Activated CD4-positive, alpha-beta T cell treated with anti-CD3 and anti-CD28 coated beads for 36 hours (primary cell): ENCODE measurements at regions not wholly inside any gene's neighbourhood (a gene's known extent, or its start where the extent isn't known, plus 50 kb on each side); places are given as distances from the start of the nearest gene placed in this dataset.

Source experiments
- ATAC-seq: fragments of 200-7000 bp; cut with Tn5 transposase; one replicate; pipeline ENCODE4 v1.10.0; 2021; ENCODE audit warnings: mild to moderate bottlenecking, moderate library complexity
- CTCF ChIA-PET: fragments of 350-600 bp; sonication (Branson Sonifier 250); formaldehyde crosslinking; loops from one replicate; lab custom pipeline; 2021; ENCODE audit warnings: antibody characterized with exemption; lab: Charles Lee
- POLR2A ChIA-PET: fragments of 350-600 bp; sonication (Branson Sonifier 250); formaldehyde crosslinking; loops from one replicate; lab custom pipeline; 2021; ENCODE audit warnings: antibody characterized with exemption, inconsistent platforms; lab: Charles Lee
- DNase-seq: peaks from one replicate; pipeline ENCODE4 v3.0.0-alpha.2; 2020
- H3K27ac Mint-ChIP-seq: one replicate; pipeline ENCODE4 v1.8.0; 2021; ENCODE audit warnings: mixed read lengths
- H3K27me3 Mint-ChIP-seq: one replicate; pipeline ENCODE4 v1.8.0; 2021; ENCODE audit warnings: mixed read lengths
- H3K36me3 Mint-ChIP-seq: one replicate; pipeline ENCODE4 v1.8.0; 2021; ENCODE audit warnings: low read depth, mixed read lengths
- H3K4me1 Mint-ChIP-seq: one replicate; pipeline ENCODE4 v1.8.0; 2021; ENCODE audit warnings: mixed read lengths
- H3K4me3 Mint-ChIP-seq: one replicate; pipeline ENCODE4 v1.8.0; 2021; ENCODE audit warnings: mild to moderate bottlenecking, moderate library complexity, mixed read lengths
- H3K9me3 Mint-ChIP-seq: one replicate; pipeline ENCODE4 v1.8.0; 2021; ENCODE audit warnings: low read depth, mixed read lengths
- intact Hi-C, 2 experiments: fragments of 100-400 bp; cut with DNase I in 1 of 2; cut with micrococcal nuclease in 1 of 2; formaldehyde crosslinking; loops; one replicate each; pipeline versions ENCODE4 v1.14.2 to v1.15.1; 2022 to 2024; cut with DNase I, micrococcal nuclease

DNA sequence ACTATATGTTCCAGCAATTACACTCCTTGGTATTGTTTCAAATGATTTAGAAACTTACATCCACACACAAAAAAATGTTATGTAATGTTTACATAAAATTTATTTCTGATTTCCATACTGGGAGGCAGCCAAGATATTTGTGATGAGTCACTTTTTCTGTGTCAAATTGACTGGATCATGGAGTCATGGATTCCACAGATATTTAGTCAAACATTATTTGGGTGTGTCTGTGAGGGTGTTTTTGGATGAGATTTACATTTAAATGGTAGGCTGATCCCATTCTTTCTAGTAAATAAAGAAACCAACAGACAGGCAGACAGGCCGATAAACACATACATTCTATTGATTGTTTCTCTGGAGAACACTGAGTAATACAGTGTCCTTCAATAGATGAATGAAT, 562.8 kb downstream of the SLITRK6 start:
- ATAC-seq (no peak), DNase-seq (no peak)
- Mint-ChIP-seq H3K4me3 (no peak overlapping the region), H3K9me3 (no peaks in the 10 kb centered on the region), H3K27ac (no peak overlapping the region), H3K36me3 (no peaks in the 10 kb centered on the region), H3K4me1 (no peaks in the 10 kb centered on the region), H3K27me3 (no peaks in the 10 kb centered on the region)
- intact Hi-C loops = no loop called here
- POLR2A ChIA-PET = no interaction called here
- CTCF ChIA-PET = no interaction called here

DNA sequence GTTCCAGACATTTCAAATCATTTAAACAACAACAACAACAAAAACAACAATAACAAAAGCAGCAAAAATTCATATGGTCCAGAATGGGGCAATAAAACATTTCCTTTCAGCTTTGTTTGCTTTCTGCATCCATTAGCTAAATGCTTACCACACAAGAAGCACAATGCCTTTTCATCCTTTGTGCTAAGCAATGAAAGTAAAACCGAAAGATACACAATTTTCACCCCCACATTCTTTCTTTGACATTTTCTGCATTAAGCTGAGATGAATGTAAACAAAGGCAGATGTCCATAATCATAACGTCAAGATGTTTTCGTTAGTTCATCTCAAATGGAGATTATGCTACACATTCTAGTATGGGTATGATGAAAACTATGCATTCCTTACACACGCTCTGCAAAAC, 568.5 kb downstream of the SLITRK6 start:
- intact Hi-C loops = no loop called here
- H3K4me3 Mint-ChIP-seq = no peak overlapping the region
- H3K27ac Mint-ChIP-seq = no peak overlapping the region
- H3K4me1 Mint-ChIP-seq = no peaks in the 10 kb centered on the region
- DNase-seq = no peak
- ChIA-PET CTCF (no interaction called here), POLR2A (no interaction called here)
- peaks cover 1% of the 10 kb centered on the region for H3K9me3 Mint-ChIP-seq
- ATAC-seq = no peak
- H3K36me3 Mint-ChIP-seq = no peaks in the 10 kb centered on the region
- H3K27me3 Mint-ChIP-seq = no peaks in the 10 kb centered on the region

DNA sequence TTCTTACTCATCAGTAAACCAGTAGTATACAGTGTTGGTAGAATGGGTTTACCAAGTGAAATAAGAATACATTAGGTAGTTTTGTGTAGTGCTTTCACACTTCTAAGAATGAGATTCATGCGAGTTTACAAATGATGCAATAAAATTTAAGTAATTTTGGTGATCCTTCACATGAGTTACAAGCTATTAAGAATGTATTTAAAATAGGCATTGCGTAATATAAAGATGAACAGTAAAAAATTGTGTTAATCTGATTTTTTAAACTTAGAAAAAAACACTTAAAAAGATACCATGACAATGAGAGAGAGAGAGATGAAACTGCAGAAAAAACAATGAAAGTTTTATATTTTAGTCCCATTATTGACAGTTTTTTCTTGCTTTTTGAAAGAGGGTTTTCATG, 570.5 kb downstream of the SLITRK6 start:
- intact Hi-C loops = no loop called here
- ChIA-PET CTCF (no interaction called here), POLR2A (no interaction called here)
- Mint-ChIP-seq H3K9me3 (peaks cover 1% of the 10 kb centered on the region), H3K27ac (no peak overlapping the region), H3K4me1 (no peaks in the 10 kb centered on the region), H3K27me3 (no peaks in the 10 kb centered on the region), H3K4me3 (no peak overlapping the region), H3K36me3 (no peaks in the 10 kb centered on the region)
- ATAC-seq = no peak
- no peak for DNase-seq

DNA sequence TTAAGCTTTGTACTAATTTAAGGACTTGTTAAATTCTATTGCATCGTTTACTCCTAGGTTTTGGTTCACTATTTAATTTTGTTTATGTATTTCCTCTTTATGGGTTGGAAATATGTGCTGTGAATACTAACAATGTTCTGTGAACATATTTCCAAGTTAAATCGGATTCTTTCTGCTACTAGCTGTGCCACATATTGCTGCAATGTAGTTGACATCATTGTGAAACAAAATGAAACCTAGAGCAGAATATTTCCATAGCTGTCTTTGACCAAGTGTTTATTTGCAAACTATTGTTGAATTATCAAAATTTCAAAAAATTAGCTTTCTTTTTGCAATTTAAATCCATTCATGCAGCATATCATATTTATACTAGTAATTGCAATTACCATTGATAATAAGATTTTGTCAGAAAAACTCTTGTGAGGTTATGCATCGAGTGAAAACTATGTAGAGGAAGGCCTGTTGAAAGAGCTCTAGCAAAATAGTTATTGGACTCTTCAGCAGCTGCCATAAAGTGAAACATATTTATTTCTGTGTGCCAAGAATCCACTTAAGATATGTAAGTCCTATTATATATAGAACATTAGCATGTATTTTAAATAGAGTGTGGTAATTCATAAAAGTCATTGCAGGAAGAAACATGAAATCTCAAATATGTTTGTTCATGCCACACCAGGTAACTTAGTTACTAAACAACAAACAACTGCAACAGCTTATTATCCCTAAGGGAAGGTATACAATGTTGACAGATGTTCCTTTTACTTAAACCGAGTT, 575.1 kb downstream of the SLITRK6 start:
- Mint-ChIP-seq H3K27ac (no peak overlapping the region), H3K27me3 (no peaks in the 10 kb centered on the region), H3K36me3 (no peaks in the 10 kb centered on the region), H3K4me3 (no peak overlapping the region), H3K4me1 (no peaks in the 10 kb centered on the region), H3K9me3 (peaks cover 1% of the 10 kb centered on the region)
- DNase-seq (no peak), ATAC-seq (no peak)
- ChIA-PET CTCF (no interaction called here), POLR2A (no interaction called here)
- intact Hi-C loops = no loop called here

DNA sequence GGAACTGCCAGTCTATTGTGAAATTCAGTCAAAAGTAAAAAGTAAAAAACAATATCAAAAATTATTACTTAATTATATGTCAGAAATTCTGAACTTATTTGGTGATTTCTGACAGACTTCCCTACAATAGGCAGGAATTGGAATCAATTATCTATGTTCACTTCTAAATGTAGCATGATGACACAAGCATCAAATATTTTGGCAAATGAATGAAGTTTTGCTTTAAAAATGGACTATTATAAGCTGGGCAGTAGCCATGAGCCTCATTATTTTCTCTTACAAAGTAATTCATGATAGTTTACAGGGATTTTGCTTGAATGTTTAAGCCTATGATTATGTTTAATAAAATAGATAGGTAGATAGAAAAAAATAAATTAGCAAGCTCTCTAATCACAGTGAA, 582.6 kb downstream of the SLITRK6 start:
- intact Hi-C loops = no loop called here
- Mint-ChIP-seq H3K9me3 (no peaks in the 10 kb centered on the region), H3K4me1 (no peaks in the 10 kb centered on the region), H3K4me3 (no peak overlapping the region), H3K36me3 (no peaks in the 10 kb centered on the region), H3K27ac (no peak overlapping the region), H3K27me3 (no peaks in the 10 kb centered on the region)
- ChIA-PET POLR2A (no interaction called here), CTCF (no interaction called here)
- DNase-seq = no peak
- ATAC-seq = no peak

DNA sequence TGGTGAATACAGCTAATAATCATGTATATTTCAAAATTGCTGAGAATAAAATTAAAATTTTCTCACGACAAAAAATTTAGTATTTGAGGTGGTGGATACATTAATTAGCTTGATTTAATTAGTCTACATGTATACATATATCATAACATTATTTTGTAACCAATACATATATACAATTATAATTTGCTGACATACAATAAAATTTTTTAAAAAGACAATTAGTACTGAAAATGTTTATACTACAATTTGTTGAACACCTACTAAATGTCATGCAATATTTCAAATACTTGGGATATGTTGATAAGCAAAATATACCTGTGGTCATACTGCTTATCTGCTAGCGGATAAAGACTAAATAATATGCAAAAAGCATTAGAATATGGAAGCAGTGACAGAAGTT, 586.5 kb downstream of the SLITRK6 start:
- Mint-ChIP-seq H3K27ac (no peak overlapping the region), H3K36me3 (no peaks in the 10 kb centered on the region), H3K9me3 (no peaks in the 10 kb centered on the region), H3K4me1 (no peaks in the 10 kb centered on the region), H3K4me3 (no peak overlapping the region), H3K27me3 (no peaks in the 10 kb centered on the region)
- intact Hi-C loops = no loop called here
- CTCF ChIA-PET = no interaction called here
- POLR2A ChIA-PET = no interaction called here
- ATAC-seq (no peak), DNase-seq (no peak)

DNA sequence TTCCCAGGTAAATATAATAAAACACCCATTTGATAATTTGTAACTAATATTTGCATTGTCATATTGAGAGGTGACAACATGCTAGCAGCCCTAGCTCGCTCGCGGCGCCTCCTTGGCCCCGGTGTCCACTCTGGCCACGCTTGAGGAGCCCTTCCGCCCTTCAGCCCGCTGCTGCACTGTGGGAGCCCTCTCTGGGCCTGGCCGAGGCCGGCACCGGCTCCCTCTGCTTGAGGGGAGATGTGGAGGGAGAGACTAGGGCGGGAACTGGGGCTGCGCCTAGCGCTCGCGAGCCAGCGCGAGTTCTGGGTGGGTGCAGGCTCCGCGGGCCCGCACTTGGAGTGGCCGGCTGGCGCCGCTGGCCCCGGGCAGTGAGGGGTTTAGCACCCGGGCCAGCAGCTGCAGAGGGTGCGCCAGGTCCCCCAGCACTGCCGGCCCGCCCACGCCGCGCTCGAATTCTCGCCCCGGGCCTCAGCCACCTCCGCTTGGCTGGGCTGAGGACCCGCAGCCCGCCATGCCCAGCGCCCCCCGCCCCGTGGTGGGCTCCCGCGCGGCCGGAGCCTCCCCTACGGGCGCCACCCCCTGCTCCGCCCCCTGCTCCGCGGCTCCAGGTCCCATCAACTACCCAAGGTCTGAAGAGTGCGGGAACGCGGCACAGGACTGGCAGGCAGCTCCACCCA, 594.4 kb downstream of the SLITRK6 start:
- no peak for ATAC-seq
- Mint-ChIP-seq H3K36me3 (no peaks in the 10 kb centered on the region), H3K9me3 (peaks cover 5% of the 10 kb centered on the region), H3K4me3 (no peak overlapping the region), H3K4me1 (no peaks in the 10 kb centered on the region), H3K27me3 (no peaks in the 10 kb centered on the region), H3K27ac (no peak overlapping the region)
- intact Hi-C loops = no loop called here
- POLR2A ChIA-PET = no interaction called here
- DNase-seq = no peak
- CTCF ChIA-PET = interaction anchor here (0.5 kb wide), 1 partner anchor 108 kb away, joined by 3 read pairs; no protein-coding TSS in a partner anchor

DNA sequence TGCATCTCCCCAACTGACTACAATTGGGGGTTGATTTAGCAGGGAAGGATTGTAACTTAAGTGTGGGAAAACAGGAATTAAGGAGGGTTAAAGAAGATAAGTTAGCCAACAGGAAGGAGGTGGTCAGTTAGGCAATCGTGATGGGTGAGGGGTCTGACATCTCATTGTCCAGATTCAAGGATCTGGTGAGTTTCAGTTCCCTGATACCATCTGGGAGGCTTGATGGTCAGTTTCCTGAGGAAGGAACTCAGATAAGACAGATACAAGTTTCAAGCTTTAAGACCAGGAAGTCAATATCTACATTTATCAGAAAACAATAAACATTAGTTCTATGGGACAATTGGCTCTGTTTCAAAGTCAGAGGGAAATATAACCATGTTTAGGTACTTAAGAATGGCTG, 601.8 kb downstream of the SLITRK6 start:
- Mint-ChIP-seq H3K4me3 (no peak overlapping the region), H3K27me3 (no peaks in the 10 kb centered on the region), H3K27ac (no peak overlapping the region), H3K36me3 (no peaks in the 10 kb centered on the region), H3K9me3 (peaks cover 3% of the 10 kb centered on the region), H3K4me1 (no peaks in the 10 kb centered on the region)
- ATAC-seq (no peak), DNase-seq (no peak)
- CTCF ChIA-PET = no interaction called here
- POLR2A ChIA-PET = no interaction called here
- intact Hi-C loops = no loop called here

DNA sequence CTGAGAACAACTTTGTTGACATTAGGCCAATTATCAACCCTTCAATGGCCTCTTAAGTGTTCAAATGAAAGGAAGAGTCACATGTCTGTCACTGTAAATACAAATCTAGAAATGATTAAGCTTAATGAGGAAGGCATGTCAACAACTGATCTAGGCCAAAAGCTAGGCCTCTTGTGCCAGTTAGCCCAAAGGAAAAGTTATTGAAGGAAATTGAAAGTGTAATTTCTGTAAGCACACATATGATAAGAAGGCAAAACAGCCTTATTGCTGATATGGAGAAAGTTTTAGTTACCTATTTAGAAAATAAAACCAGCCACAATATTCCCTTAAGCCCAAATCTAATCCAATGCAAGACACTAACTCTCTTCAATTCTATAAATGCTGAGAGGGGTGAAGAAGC, 604.7 kb downstream of the SLITRK6 start:
- no peaks in the 10 kb centered on the region for H3K27me3 Mint-ChIP-seq
- ChIA-PET POLR2A (no interaction called here), CTCF (no interaction called here)
- DNase-seq (no peak), ATAC-seq (no peak)
- H3K4me1 Mint-ChIP-seq = no peaks in the 10 kb centered on the region
- H3K9me3 Mint-ChIP-seq = peaks cover 3% of the 10 kb centered on the region
- no peak overlapping the region for H3K4me3 Mint-ChIP-seq
- intact Hi-C loops = no loop called here
- H3K36me3 Mint-ChIP-seq = no peaks in the 10 kb centered on the region
- H3K27ac Mint-ChIP-seq = no peak overlapping the region

DNA sequence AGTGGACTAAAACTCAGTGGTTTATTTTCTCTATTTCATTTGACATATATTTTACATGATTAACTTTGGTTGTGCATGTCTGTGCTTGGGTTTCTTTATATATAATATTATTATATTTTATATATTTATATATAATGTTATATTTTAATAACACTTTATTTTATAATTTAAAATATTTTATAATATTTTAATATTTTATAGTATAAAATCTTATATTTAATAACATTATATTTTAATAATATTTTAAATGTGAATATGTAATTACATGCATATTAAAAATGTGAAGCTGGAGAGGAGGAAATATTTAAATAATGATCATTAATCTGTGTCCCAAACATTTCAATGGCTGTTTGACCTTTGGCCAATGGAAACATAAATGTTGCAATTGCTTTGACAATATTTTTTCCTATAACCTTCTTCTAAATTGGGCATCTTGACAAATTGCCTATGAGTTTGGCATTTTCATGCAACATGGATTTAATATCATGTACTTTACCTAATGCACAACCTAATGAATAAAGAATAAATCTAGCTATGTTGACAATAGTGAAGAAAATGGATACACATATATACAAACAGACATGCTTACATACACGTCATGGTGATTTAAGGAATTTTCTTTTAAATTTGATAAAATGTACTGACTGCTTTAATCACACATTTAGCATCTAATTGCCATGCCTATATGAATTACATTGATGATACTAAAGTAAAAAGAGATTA, 607.1 kb downstream of the SLITRK6 start:
- no peak for DNase-seq
- Mint-ChIP-seq H3K4me1 (no peaks in the 10 kb centered on the region), H3K27ac (no peak overlapping the region), H3K4me3 (no peak overlapping the region), H3K36me3 (no peaks in the 10 kb centered on the region), H3K9me3 (peaks cover 3% of the 10 kb centered on the region), H3K27me3 (no peaks in the 10 kb centered on the region)
- intact Hi-C loops = no loop called here
- POLR2A ChIA-PET = no interaction called here
- CTCF ChIA-PET = interaction anchor here (0.6 kb wide), 1 partner anchor 328 kb away, joined by 3 read pairs; no protein-coding TSS in a partner anchor
- ATAC-seq = no peak

DNA sequence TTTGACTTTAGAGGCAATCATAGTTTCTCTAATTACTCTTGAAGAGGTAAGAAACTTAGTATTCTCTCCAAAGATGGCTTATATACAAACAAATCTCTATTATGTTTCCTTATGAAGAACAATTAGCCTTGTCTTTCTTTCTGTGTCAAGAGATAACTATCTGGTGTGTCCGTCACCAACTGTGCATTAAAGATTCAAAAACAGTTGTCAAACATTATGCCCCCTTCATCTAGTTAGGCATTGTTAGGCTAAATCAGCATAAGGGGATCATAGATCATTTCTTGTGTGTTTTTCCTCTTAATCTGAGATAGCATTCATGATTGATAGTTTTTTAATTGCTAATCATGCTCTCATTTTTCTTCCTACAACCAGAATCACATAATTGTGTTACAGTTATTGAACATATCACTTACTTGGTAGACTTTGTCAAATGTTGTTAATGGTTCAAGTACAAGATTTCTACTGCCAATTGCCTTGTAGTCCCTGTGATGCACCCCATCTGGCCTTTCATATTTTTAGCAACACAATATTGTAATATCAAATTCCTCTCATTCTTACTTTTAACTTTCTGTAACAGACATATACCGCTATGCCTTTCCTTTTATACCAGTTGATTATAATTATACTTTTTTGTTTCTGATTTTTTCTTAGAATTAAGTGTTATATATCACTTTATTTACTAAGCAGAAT, 612.7 kb downstream of the SLITRK6 start:
- intact Hi-C loops = no loop called here
- H3K27ac Mint-ChIP-seq = no peak overlapping the region
- H3K4me1 Mint-ChIP-seq = no peaks in the 10 kb centered on the region
- no peak for ATAC-seq
- ChIA-PET POLR2A (no interaction called here), CTCF (no interaction called here)
- DNase-seq = no peak
- no peaks in the 10 kb centered on the region for H3K36me3 Mint-ChIP-seq
- no peak overlapping the region for H3K4me3 Mint-ChIP-seq
- no peaks in the 10 kb centered on the region for H3K9me3 Mint-ChIP-seq
- no peaks in the 10 kb centered on the region for H3K27me3 Mint-ChIP-seq
